NB4 (cell line): ENCODE measurements at regions not wholly inside any gene's neighbourhood (a gene's known extent, or its start where the extent isn't known, plus 50 kb on each side); places are given as distances from the start of the nearest gene placed in this dataset.

Experiments
- POLR2A ChIP-seq: IDR thresholded peaks from 2 replicates; pipeline ENCODE4 v1.6.1; 2011; ENCODE audit warnings: mild to moderate bottlenecking; ENCODE audit not compliant: insufficient read length; ENCODE audit errors: extremely low read depth
- TF ChIP-seq, protein P1 (sequence below): IDR thresholded peaks from one replicate; pipeline ENCODE4 v1.5.1; 2012; ENCODE audit warnings: low read depth, low read length
- TF ChIP-seq, protein P2 (sequence below): IDR thresholded peaks from 2 replicates; pipeline ENCODE4 v1.6.1; 2011; ENCODE audit warnings: low read depth, low read length

DNA sequence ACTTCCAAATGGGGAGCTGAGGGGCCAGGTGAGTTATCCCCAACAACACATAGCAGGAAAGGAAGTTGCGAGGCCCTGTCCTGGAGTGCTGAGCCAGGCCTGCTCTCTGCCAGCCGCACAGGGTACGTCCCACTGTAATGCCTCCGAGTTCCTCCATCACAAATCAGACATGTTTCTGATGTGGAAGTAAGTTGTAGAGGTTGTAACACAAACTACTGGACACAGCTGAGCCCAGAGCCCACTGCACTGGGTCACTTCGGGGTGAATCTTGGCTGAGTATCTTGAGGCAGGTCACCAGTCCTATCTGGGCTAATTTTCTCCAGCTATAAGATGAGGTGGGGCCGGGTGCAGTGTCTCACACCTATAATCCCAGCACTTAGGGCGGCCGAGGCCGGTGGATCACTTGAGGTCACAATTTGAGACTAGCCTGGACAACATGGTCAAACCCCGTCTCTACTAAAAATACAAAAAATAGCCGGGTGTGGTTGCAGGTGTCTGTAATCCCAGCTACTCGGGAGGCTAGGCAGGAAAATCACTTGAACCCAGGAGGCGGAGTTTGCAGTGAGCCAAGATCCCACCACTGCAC lies 100.8 kb upstream of the CDH5 start:
- TF ChIP-seq, protein P1, sequence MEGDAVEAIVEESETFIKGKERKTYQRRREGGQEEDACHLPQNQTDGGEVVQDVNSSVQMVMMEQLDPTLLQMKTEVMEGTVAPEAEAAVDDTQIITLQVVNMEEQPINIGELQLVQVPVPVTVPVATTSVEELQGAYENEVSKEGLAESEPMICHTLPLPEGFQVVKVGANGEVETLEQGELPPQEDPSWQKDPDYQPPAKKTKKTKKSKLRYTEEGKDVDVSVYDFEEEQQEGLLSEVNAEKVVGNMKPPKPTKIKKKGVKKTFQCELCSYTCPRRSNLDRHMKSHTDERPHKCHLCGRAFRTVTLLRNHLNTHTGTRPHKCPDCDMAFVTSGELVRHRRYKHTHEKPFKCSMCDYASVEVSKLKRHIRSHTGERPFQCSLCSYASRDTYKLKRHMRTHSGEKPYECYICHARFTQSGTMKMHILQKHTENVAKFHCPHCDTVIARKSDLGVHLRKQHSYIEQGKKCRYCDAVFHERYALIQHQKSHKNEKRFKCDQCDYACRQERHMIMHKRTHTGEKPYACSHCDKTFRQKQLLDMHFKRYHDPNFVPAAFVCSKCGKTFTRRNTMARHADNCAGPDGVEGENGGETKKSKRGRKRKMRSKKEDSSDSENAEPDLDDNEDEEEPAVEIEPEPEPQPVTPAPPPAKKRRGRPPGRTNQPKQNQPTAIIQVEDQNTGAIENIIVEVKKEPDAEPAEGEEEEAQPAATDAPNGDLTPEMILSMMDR: no peak
- no peak for TF ChIP-seq POLR2A
- TF ChIP-seq, protein P2, sequence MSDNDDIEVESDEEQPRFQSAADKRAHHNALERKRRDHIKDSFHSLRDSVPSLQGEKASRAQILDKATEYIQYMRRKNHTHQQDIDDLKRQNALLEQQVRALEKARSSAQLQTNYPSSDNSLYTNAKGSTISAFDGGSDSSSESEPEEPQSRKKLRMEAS: no peak
